ENCODE measurements at regions not wholly inside any gene's neighbourhood (a gene's known extent, or its start where the extent isn't known, plus 50 kb on each side); places are given as distances from the start of the nearest gene placed in this dataset.
A peak's percentile ranks its signal among the peaks of the same experiment; 100 is the strongest.

DNA sequence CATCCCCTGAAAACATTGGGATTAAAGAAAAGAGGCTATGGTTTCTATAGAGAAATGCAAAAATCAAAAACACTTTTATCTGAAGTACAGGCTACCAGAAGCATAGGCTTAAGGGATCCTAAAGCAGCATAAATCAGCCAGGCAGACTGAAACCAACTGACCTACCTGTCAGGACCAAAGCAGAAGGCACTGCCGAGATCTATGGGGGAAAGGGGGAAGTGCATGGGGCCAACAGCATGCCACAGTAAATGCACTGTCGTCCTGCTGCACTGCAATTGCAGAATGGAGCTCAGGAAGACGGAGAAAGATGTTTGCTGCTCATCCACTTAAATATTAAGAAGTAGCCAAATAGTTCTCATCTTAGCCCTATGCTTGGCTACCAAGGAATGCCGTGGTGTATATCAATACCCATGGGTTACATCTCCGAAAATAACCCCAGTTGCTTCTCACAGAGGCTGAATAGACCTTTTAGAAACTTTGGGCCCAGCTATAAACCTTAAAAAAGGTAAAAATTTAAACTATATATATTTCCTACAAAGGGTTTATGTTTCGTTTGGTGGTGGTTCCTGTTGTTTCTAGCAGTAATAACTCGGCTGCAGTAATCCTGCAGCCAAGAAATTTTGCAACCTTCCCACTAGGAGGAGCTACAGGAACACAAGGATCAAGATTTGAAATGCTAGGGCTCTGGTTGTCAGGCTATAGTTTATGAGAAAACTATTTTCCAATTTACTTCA, 312.2 kb upstream of the DIAPH2 start:
- H3K27me3 ChIP-seq (replicated peaks; ENCODE audit: insufficient read depth, low read length): no peaks in the 10 kb centered on the region
- no peak overlapping the region for H3K9ac ChIP-seq (ENCODE audit: low read length)
- DNase-seq: peak; percentile 59
- H3K27ac ChIP-seq (ENCODE audit: low read length): no peak overlapping the region
- H3K36me3 ChIP-seq (replicated peaks; ENCODE audit: insufficient read depth, low read length): no peaks in the 10 kb centered on the region
- H3K9me3 ChIP-seq (replicated peaks; ENCODE audit: insufficient read depth, low read length): no peaks in the 10 kb centered on the region
- no peak for TF ChIP-seq EZH2phosphoT487 (IDR thresholded peaks at IDR 0.05; ENCODE audit: low read length)
- TF ChIP-seq, protein P1, sequence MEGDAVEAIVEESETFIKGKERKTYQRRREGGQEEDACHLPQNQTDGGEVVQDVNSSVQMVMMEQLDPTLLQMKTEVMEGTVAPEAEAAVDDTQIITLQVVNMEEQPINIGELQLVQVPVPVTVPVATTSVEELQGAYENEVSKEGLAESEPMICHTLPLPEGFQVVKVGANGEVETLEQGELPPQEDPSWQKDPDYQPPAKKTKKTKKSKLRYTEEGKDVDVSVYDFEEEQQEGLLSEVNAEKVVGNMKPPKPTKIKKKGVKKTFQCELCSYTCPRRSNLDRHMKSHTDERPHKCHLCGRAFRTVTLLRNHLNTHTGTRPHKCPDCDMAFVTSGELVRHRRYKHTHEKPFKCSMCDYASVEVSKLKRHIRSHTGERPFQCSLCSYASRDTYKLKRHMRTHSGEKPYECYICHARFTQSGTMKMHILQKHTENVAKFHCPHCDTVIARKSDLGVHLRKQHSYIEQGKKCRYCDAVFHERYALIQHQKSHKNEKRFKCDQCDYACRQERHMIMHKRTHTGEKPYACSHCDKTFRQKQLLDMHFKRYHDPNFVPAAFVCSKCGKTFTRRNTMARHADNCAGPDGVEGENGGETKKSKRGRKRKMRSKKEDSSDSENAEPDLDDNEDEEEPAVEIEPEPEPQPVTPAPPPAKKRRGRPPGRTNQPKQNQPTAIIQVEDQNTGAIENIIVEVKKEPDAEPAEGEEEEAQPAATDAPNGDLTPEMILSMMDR (IDR thresholded peaks at IDR 0.05; ENCODE audit: low read length): peak; percentile 65
- no peak overlapping the region for H3K4me3 ChIP-seq (ENCODE audit: low read length)
- H3K79me2 ChIP-seq (ENCODE audit: low read length): no peaks in the 10 kb centered on the region
- no peaks in the 10 kb centered on the region for H4K20me1 ChIP-seq (ENCODE audit: insufficient read depth, low read length)
- H3K9me2 ChIP-seq (replicated peaks; ENCODE audit: insufficient read depth, low read length): no peaks in the 10 kb centered on the region
- H3K4me2 ChIP-seq (ENCODE audit: low read depth, low read length): no peak overlapping the region
- no peaks in the 10 kb centered on the region for H3F3A ChIP-seq (ENCODE audit: insufficient read depth, low read length)
- no peak overlapping the region for H2AFZ ChIP-seq (ENCODE audit: low read length)
- peaks cover 9% of the 10 kb centered on the region for H3K4me1 ChIP-seq (ENCODE audit: low read length)

DNA sequence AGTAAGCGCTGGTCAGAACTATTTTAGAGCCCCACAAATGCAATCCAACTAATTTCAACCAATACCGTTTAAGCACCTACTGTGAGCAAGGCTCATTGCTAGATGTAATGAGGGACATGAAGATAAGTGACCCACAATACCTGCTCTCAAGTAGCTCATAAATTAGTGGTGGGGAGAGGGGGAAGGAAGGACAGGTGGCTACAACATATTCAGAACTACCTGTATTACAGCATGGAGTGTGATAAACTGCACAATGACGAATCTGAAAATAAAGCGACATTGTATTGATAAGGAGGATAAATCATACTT, 311.6 kb upstream of the DIAPH2 start:
- H3K79me2 ChIP-seq (ENCODE audit: low read length): no peaks in the 10 kb centered on the region
- no peak overlapping the region for H3K9ac ChIP-seq (ENCODE audit: low read length)
- no peaks in the 10 kb centered on the region for H3K36me3 ChIP-seq (replicated peaks; ENCODE audit: insufficient read depth, low read length)
- H3K9me3 ChIP-seq (replicated peaks; ENCODE audit: insufficient read depth, low read length): no peaks in the 10 kb centered on the region
- peaks cover 9% of the 10 kb centered on the region for H3K4me1 ChIP-seq (ENCODE audit: low read length)
- no peak overlapping the region for H3K4me2 ChIP-seq (ENCODE audit: low read depth, low read length)
- no peak overlapping the region for H3K27ac ChIP-seq (ENCODE audit: low read length)
- no peak overlapping the region for H3K4me3 ChIP-seq (ENCODE audit: low read length)
- no peaks in the 10 kb centered on the region for H3K27me3 ChIP-seq (replicated peaks; ENCODE audit: insufficient read depth, low read length)
- H3F3A ChIP-seq (ENCODE audit: insufficient read depth, low read length): no peaks in the 10 kb centered on the region
- no peaks in the 10 kb centered on the region for H4K20me1 ChIP-seq (ENCODE audit: insufficient read depth, low read length)
- TF ChIP-seq, protein P1 (IDR thresholded peaks at IDR 0.05; ENCODE audit: low read length): no peak
- TF ChIP-seq EZH2phosphoT487 (IDR thresholded peaks at IDR 0.05; ENCODE audit: low read length): no peak
- no peak for TF ChIP-seq EZH2 (optimal IDR thresholded peaks at IDR 0.05; ENCODE audit: low read depth, low read length)
- H3K9me2 ChIP-seq (replicated peaks; ENCODE audit: insufficient read depth, low read length): no peaks in the 10 kb centered on the region
- no peak for DNase-seq
- no peak overlapping the region for H2AFZ ChIP-seq (ENCODE audit: low read length)

DNA sequence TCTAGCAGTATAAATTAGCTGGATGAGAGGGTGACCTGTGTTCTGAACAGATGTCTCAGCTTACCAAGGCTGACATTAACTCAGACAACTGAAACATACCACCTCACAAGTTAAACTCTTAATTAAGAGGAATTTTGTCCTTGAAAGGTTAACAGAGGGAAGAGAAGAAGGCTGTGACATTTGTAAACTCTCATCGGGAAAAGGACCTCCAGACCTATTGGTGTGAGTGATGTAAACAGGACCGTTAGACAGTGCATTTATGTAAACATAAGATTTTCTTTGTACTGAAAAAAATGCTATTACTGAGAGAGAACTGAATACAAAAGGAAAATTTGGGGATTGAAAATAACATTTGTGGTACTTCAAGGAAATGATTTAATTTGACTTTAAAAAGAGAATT, 308.4 kb upstream of the DIAPH2 start:
- TF ChIP-seq, protein P1 (IDR thresholded peaks at IDR 0.05; ENCODE audit: low read length): no peak
- TF ChIP-seq EZH2 (optimal IDR thresholded peaks at IDR 0.05; ENCODE audit: low read depth, low read length) (no peak), EZH2phosphoT487 (IDR thresholded peaks at IDR 0.05; ENCODE audit: low read length) (no peak)
- H3K27me3 ChIP-seq (replicated peaks; ENCODE audit: insufficient read depth, low read length): no peaks in the 10 kb centered on the region
- no peak overlapping the region for H3K4me2 ChIP-seq (ENCODE audit: low read depth, low read length)
- H3K9ac ChIP-seq (ENCODE audit: low read length): no peak overlapping the region
- H3K4me3 ChIP-seq (ENCODE audit: low read length): no peak overlapping the region
- no peaks in the 10 kb centered on the region for H3K9me3 ChIP-seq (replicated peaks; ENCODE audit: insufficient read depth, low read length)
- no peaks in the 10 kb centered on the region for H3K9me2 ChIP-seq (replicated peaks; ENCODE audit: insufficient read depth, low read length)
- H3F3A ChIP-seq (ENCODE audit: insufficient read depth, low read length): no peaks in the 10 kb centered on the region
- H4K20me1 ChIP-seq (ENCODE audit: insufficient read depth, low read length): no peaks in the 10 kb centered on the region
- no peak overlapping the region for H3K27ac ChIP-seq (ENCODE audit: low read length)
- no peaks in the 10 kb centered on the region for H3K79me2 ChIP-seq (ENCODE audit: low read length)
- no peak for DNase-seq
- H3K4me1 ChIP-seq (ENCODE audit: low read length): peaks cover 9% of the 10 kb centered on the region
- H2AFZ ChIP-seq (ENCODE audit: low read length): no peak overlapping the region
- H3K36me3 ChIP-seq (replicated peaks; ENCODE audit: insufficient read depth, low read length): no peaks in the 10 kb centered on the region

Measured in MM.1S (cell line).